Endothelial cell of umbilical vein (primary cell): ENCODE measurements at regions not wholly inside any gene's neighbourhood (a gene's known extent, or its start where the extent isn't known, plus 50 kb on each side); places are given as distances from the start of the nearest gene placed in this dataset.

ENCODE experiments used
- CTCF ChIP-seq, 2 donors: IDR thresholded peaks; 1 replicate in 1 of 2; 2 replicates in 1 of 2; pipeline ENCODE4 v1.5.1; 2011; ENCODE audit warnings: low read length in 2 of 2, mild to moderate bottlenecking in 2 of 2, moderate library complexity in 2 of 2, control low read depth in 1 of 2, inconsistent platforms in 1 of 2, low read depth in 1 of 2; ENCODE audit not compliant: insufficient read depth in 1 of 2; ENCODE audit errors: extremely low read depth in 1 of 2
- MAX ChIP-seq: IDR thresholded peaks from 2 replicates; pipeline ENCODE4 v1.6.1; 2011; ENCODE audit not compliant: insufficient read depth, insufficient read length
- MYC ChIP-seq: IDR thresholded peaks from one replicate; pipeline ENCODE4 v1.6.1; 2011; ENCODE audit warnings: mild to moderate bottlenecking, low read depth, low read length
- POLR2A ChIP-seq: IDR thresholded peaks from 2 replicates; pipeline ENCODE4 v1.6.1; 2012; ENCODE audit warnings: low read depth, mild to moderate bottlenecking, control low read depth, low read length
- POLR2AphosphoS5 ChIP-seq: IDR thresholded peaks from 2 replicates; pipeline ENCODE4 v1.6.1; 2012; ENCODE audit warnings: low read depth, mild to moderate bottlenecking, control low read depth, low read length, moderate library complexity; ENCODE audit not compliant: insufficient read depth

GRCh38 chr17:27087935-27088766 is 205.8 kb upstream of the WSB1 start:
- TF ChIP-seq POLR2AphosphoS5 = no peak
- TF ChIP-seq CTCF (IDR thresholded peaks at IDR 0.05; ENCODE audit: extremely low read depth in 1 of 2, insufficient read depth in 1 of 2, low read depth in 1 of 2, low read length in 2 of 2) = no peak
- TF ChIP-seq MAX = no peak
- TF ChIP-seq POLR2A = no peak
- TF ChIP-seq MYC = no peak
